GM12878 (cell line): ENCODE measurements at regions not wholly inside any gene's neighbourhood (a gene's known extent, or its start where the extent isn't known, plus 50 kb on each side); places are given as distances from the start of the nearest gene placed in this dataset.

ENCODE experiments used
- ATAC-seq: fragments of 200-7000 bp; cut with Tn5 transposase; 3 replicates; pipeline ENCODE4 v1.9.1; 2020; ENCODE audit warnings: mild to moderate bottlenecking, moderate library complexity
- BruUV-seq: library from RNA; stranded (reverse); fragments of 400-500 nt; replicated peaks from 2 replicates; lab custom pipeline; 2021; lab: Mats Ljungman, UMichigan
- CTCF ChIA-PET: fragments of 300-600 bp; sonication (Branson Sonifier 250); formaldehyde crosslinking; extraction: SDS; loops from one replicate; lab custom pipeline; 2021; ENCODE audit warnings: inconsistent platforms; lab: Yijun Ruan, JAX
- POLR2A ChIA-PET: fragments of 350-600 bp; formaldehyde crosslinking; extraction: SDS; loops from one replicate; lab custom pipeline; 2021; ENCODE audit warnings: inconsistent platforms; lab: Charles Lee
- RAD21 ChIA-PET: fragments of 300-600 bp; sonication (Branson Sonifier 250); formaldehyde crosslinking; loops from one replicate; lab custom pipeline; 2023; ENCODE audit warnings: antibody characterized with exemption; ENCODE audit not compliant: unreplicated experiment; lab: Charles Lee
- SMC1A ChIA-PET: fragments of 300-600 bp; sonication (Branson Sonifier 250); formaldehyde crosslinking; loops from one replicate; lab custom pipeline; 2023; ENCODE audit not compliant: unreplicated experiment, uncharacterized antibody; lab: Charles Lee
- DNase-seq: peaks from one replicate; pipeline ENCODE4 v3.0.0-alpha.2; 2011; ENCODE audit warnings: low read depth, low spot score
- FAIRE-seq: peaks from 3 replicates; lab custom pipeline; 2011; peaks lifted over from hg19 to GRCh38; lab: Jason Lieb, UNC
- H2AFZ ChIP-seq: 2 replicates; pipeline ENCODE4 v1.6.0; 2011; ENCODE audit warnings: low read depth, low read length, control low read depth; ENCODE audit not compliant: control insufficient read depth
- H3K27ac ChIP-seq: 2 replicates; pipeline ENCODE4 v1.5.1; 2011; ENCODE audit warnings: control low read depth; ENCODE audit not compliant: control insufficient read depth, insufficient read depth
- H3K27me3 ChIP-seq, 2 experiments: replicated peaks in 1 of 2; 2 replicates each; pipeline versions ENCODE4 v1.6.0 to v1.6.1; 2011; ENCODE audit warnings: low read length in 1 of 2; ENCODE audit not compliant: control insufficient read depth in 2 of 2, insufficient read depth in 2 of 2
- H3K36me3 ChIP-seq, 2 experiments: 2 replicates each; pipeline ENCODE4 v1.5.1; 2011; ENCODE audit warnings: low read length in 1 of 2; ENCODE audit not compliant: control insufficient read depth in 2 of 2, insufficient read depth in 2 of 2
- H3K4me1 ChIP-seq: 2 replicates; pipeline ENCODE4 v1.6.1; 2011; ENCODE audit warnings: mild to moderate bottlenecking, low read length, moderate library complexity, mixed read lengths; ENCODE audit not compliant: control insufficient read depth, insufficient read depth
- H3K4me2 ChIP-seq: 2 replicates; pipeline ENCODE4 v1.6.0; 2011; ENCODE audit warnings: control low read depth; ENCODE audit not compliant: control insufficient read depth, insufficient read depth
- H3K4me3 ChIP-seq: fragments of 200-600 bp; sonication (generic); 2 replicates; pipeline ENCODE4 v1.5.1; 2016
- H3K79me2 ChIP-seq: 2 replicates; pipeline ENCODE4 v1.6.0; 2011; ENCODE audit warnings: low read length; ENCODE audit not compliant: control insufficient read depth, insufficient read depth
- H3K9ac ChIP-seq: 2 replicates; pipeline ENCODE4 v1.8.0; 2011; ENCODE audit warnings: low read length, control low read depth, mixed read lengths; ENCODE audit not compliant: control insufficient read depth, insufficient read depth
- H3K9me3 ChIP-seq: replicated peaks from 3 replicates; pipeline ENCODE4 v1.5.1; 2011; ENCODE audit warnings: mild to moderate bottlenecking, low read length; ENCODE audit not compliant: control insufficient read depth, insufficient read depth
- H4K20me1 ChIP-seq: 2 replicates; pipeline ENCODE4 v1.6.0; 2011; ENCODE audit not compliant: control insufficient read depth, insufficient read depth
- CHD1 ChIP-seq: IDR thresholded peaks from 2 replicates; pipeline ENCODE4 v1.6.1; 2012; ENCODE audit warnings: low read depth, low read length, improper control_type of control experiment
- CREB1 ChIP-seq: IDR thresholded peaks from 2 replicates; pipeline ENCODE4 v1.6.1; 2012; ENCODE audit warnings: low read depth, mild to moderate bottlenecking, inconsistent platforms
- ELK1 ChIP-seq: IDR thresholded peaks from 2 replicates; pipeline ENCODE4 v1.6.1; 2012; ENCODE audit warnings: low read depth, low read length, improper control_type of control experiment
- FOXK2 ChIP-seq: fragments of 450-650 bp; IDR thresholded peaks from 2 replicates; pipeline ENCODE4 v1.6.1; 2017; ENCODE audit warnings: mild to moderate bottlenecking, moderate library complexity
- IRF3 ChIP-seq: fragments of 450-650 bp; IDR thresholded peaks from 2 replicates; pipeline ENCODE4 v1.6.1; 2014; ENCODE audit warnings: mild to moderate bottlenecking
- KLF5 ChIP-seq: fragments of 450-650 bp; IDR thresholded peaks from 2 replicates; pipeline ENCODE4 v1.6.1; 2014; ENCODE audit warnings: mild to moderate bottlenecking; ENCODE audit not compliant: partially characterized antibody
- NFYB ChIP-seq: IDR thresholded peaks from 2 replicates; pipeline ENCODE4 v1.6.1; 2011; ENCODE audit warnings: low read depth, mild to moderate bottlenecking, low read length, improper control_type of control experiment, moderate library complexity; ENCODE audit not compliant: insufficient read depth
- PAX8 ChIP-seq: fragments of 450-650 bp; IDR thresholded peaks from 2 replicates; pipeline ENCODE4 v1.6.1; 2017; ENCODE audit warnings: mild to moderate bottlenecking, moderate library complexity
- PBX3 ChIP-seq: IDR thresholded peaks from 2 replicates; pipeline ENCODE4 v1.6.1; 2011; ENCODE audit warnings: mild to moderate bottlenecking, low read depth, low read length, moderate library complexity; ENCODE audit not compliant: insufficient replicate concordance
- PML ChIP-seq: IDR thresholded peaks from 2 replicates; pipeline ENCODE4 v1.6.1; 2012; ENCODE audit warnings: low read length, inconsistent platforms
- POLR2A ChIP-seq: IDR thresholded peaks from 2 replicates; pipeline ENCODE4 v1.6.1; 2011; ENCODE audit warnings: low read depth, mild to moderate bottlenecking, low read length
- POLR2AphosphoS5 ChIP-seq: IDR thresholded peaks from 2 replicates; pipeline ENCODE4 v1.6.1; 2011; ENCODE audit warnings: mild to moderate bottlenecking, low read length, inconsistent platforms
- RAD21 ChIP-seq: IDR thresholded peaks from 2 replicates; pipeline ENCODE4 v1.6.1; 2011; ENCODE audit warnings: mild to moderate bottlenecking, low read depth, low read length, moderate library complexity; ENCODE audit not compliant: insufficient read depth
- SMAD5 ChIP-seq: IDR thresholded peaks from 2 replicates; pipeline ENCODE4 v1.6.1; 2016; ENCODE audit warnings: antibody characterized with exemption, low read depth
- SMARCA5 ChIP-seq: fragments of 450-650 bp; IDR thresholded peaks from 2 replicates; pipeline ENCODE4 v1.6.1; 2017; ENCODE audit warnings: mild to moderate bottlenecking
- YY1 ChIP-seq: IDR thresholded peaks from 2 replicates; pipeline ENCODE4 v1.6.1; 2011; ENCODE audit warnings: low read depth, mild to moderate bottlenecking, low read length
- WGBS: methylation state at CpG from one replicate; pipeline ENCODE4 v1.1.6; 2016; ENCODE audit warnings: low lambda C conversion rate; ENCODE audit not compliant: insufficient replicate concordance, insufficient coverage; ENCODE audit errors: missing lambda C conversion rate; 5-methylcytosine and 5-hydroxymethylcytosine counted together
- in situ Hi-C: fragments of 300-500 bp; cut with MboI; formaldehyde crosslinking; loops from 9 replicates; pipeline ENCODE4 v1.14.3; 2018; ENCODE audit warnings: mixed read lengths
- intact Hi-C: fragments of 100-400 bp; cut with micrococcal nuclease; formaldehyde crosslinking; loops from one replicate; pipeline ENCODE4 v1.14.2; 2022; ENCODE audit not compliant: unreplicated experiment

GRCh38 chr16:6687593-6687992 lies 645.1 kb upstream of the RBFOX1 start:
- FAIRE-seq (no peak), ATAC-seq (no peak), DNase-seq (no peak)
- intact Hi-C loops (no loop called here), in situ Hi-C loops (loop anchor here (10.0 kb wide), 1 partner anchor 47 kb away; no protein-coding TSS in a partner anchor)
- 42% methylated on average over 3 of the region's 3 CpGs for WGBS
- no peak overlapping the region for H3K4me3 ChIP-seq
- no peaks in the 10 kb centered on the region for H4K20me1 ChIP-seq
- CTCF ChIA-PET: interaction anchor here (0.6 kb wide), 1 partner anchor 339 kb away, joined by 3 read pairs; no protein-coding TSS in a partner anchor
- H3K9me3 ChIP-seq: no peaks in the 10 kb centered on the region
- RAD21 ChIA-PET: no interaction called here
- no TSS peak for BruUV-seq
- no peak overlapping the region for H3K9ac ChIP-seq
- H3K79me2 ChIP-seq: no peaks in the 10 kb centered on the region
- H3K27ac ChIP-seq: no peak overlapping the region
- no peaks in the 10 kb centered on the region for H3K36me3 ChIP-seq
- no peak overlapping the region for H3K4me2 ChIP-seq
- POLR2A ChIA-PET: no interaction called here
- H2AFZ ChIP-seq: no peak overlapping the region
- H3K27me3 ChIP-seq: no peaks in the 10 kb centered on the region
- H3K4me1 ChIP-seq: no peaks in the 10 kb centered on the region
- SMC1A ChIA-PET: no interaction called here
- TF ChIP-seq CREB1 (no peak), PAX8 (no peak), NFYB (peak; percentile 55; the same call in 1 of the 2 replicates), POLR2A (no peak), SMARCA5 (no peak)

GRCh38 chr16:6684076-6684673 lies 648.5 kb upstream of the RBFOX1 start:
- BruUV-seq: no TSS peak
- no peak overlapping the region for H3K4me3 ChIP-seq
- no peak overlapping the region for H3K27ac ChIP-seq
- POLR2A ChIA-PET: no interaction called here
- WGBS: 21% methylated on average over 7 of the region's 7 CpGs
- CTCF ChIA-PET: interaction anchor here (0.7 to 1.9 kb wide), 9 partner anchors 10 to 1511 kb away, joined by 3 to 10 read pairs (median 4); no protein-coding TSS in a partner anchor
- H2AFZ ChIP-seq: no peak overlapping the region
- H3K4me1 ChIP-seq: no peaks in the 10 kb centered on the region
- H3K9ac ChIP-seq: no peak overlapping the region
- RAD21 ChIA-PET: interaction anchor here (1.5 kb wide), 1 partner anchor 1489 kb away, joined by 6 read pairs; no protein-coding TSS in a partner anchor
- in situ Hi-C loops: loop anchor here (10.0 kb wide), 1 partner anchor 51 kb away; no protein-coding TSS in a partner anchor
- FAIRE-seq (no peak), ATAC-seq (0 out of 3 replicates have a peak, but pooled peaks have one; percentile 46), DNase-seq (no peak)
- no peak overlapping the region for H3K4me2 ChIP-seq
- H3K9me3 ChIP-seq: no peaks in the 10 kb centered on the region
- SMC1A ChIA-PET: interaction anchor here (0.7 to 1.6 kb wide), 4 partner anchors 26 to 1489 kb away, joined by 3 to 4 read pairs (median 3); no protein-coding TSS in a partner anchor
- H3K79me2 ChIP-seq: no peaks in the 10 kb centered on the region
- H3K27me3 ChIP-seq: no peaks in the 10 kb centered on the region
- intact Hi-C loops: loop anchor here (2.0 kb wide), 1 partner anchor 1489 kb away; no protein-coding TSS in a partner anchor
- H3K36me3 ChIP-seq: no peaks in the 10 kb centered on the region
- H4K20me1 ChIP-seq: no peaks in the 10 kb centered on the region
- no peak for TF ChIP-seq PML
- TF ChIP-seq CHD1: no peak
- TF ChIP-seq IRF3: no peak
- TF ChIP-seq SMAD5: no peak
- TF ChIP-seq FOXK2: no peak
- peak; percentile 43 for TF ChIP-seq RAD21
- no peak for TF ChIP-seq KLF5
- TF ChIP-seq ELK1: no peak
- no peak for TF ChIP-seq PBX3
- TF ChIP-seq YY1: no peak
- no peak for TF ChIP-seq POLR2AphosphoS5
